Right kidney (tissue), 1 donor: ENCODE measurements at regions not wholly inside any gene's neighbourhood (a gene's known extent, or its start where the extent isn't known, plus 50 kb on each side); places are given as distances from the start of the nearest gene placed in this dataset.

Experiments
- DNase-seq: peaks from one replicate; pipeline ENCODE4 v3.0.0-alpha.2; 2016

- no peak for DNase-seq
Measured at GRCh38 chr18:75529394-75529793, 101.9 kb upstream of the SMIM21 start.

GRCh38 chr18:75527848-75528685 lies 100.6 kb upstream of the SMIM21 start:
- DNase-seq = no peak

GRCh38 chr18:75526038-75526437 lies 98.5 kb upstream of the SMIM21 start:
- no peak for DNase-seq

GRCh38 chr18:75525331-75525730 lies 97.8 kb upstream of the SMIM21 start:
- DNase-seq = no peak

GRCh38 chr18:75524841-75525240 lies 97.3 kb upstream of the SMIM21 start:
- DNase-seq = no peak

GRCh38 chr18:75524181-75524580 lies 96.7 kb upstream of the SMIM21 start:
- no peak for DNase-seq

- no peak for DNase-seq
Measured at GRCh38 chr18:75521816-75522215, 94.3 kb upstream of the SMIM21 start.

- no peak for DNase-seq
Measured at GRCh38 chr18:75518007-75518406, 90.5 kb upstream of the SMIM21 start.

- DNase-seq = no peak
Measured at GRCh38 chr18:75517286-75517685, 89.8 kb upstream of the SMIM21 start.

GRCh38 chr18:75507636-75508035 lies 80.1 kb upstream of the SMIM21 start:
- DNase-seq = no peak

- DNase-seq = no peak
Measured at GRCh38 chr18:75506913-75507312, 79.4 kb upstream of the SMIM21 start.

GRCh38 chr18:75504469-75504868 lies 77.0 kb upstream of the SMIM21 start:
- no peak for DNase-seq

- no peak for DNase-seq
Measured at GRCh38 chr18:75503615-75504014, 76.1 kb upstream of the SMIM21 start.

- no peak for DNase-seq
Measured at GRCh38 chr18:75502286-75502685, 74.8 kb upstream of the SMIM21 start.

GRCh38 chr18:75500545-75500944 lies 73.0 kb upstream of the SMIM21 start:
- no peak for DNase-seq

- no peak for DNase-seq
Measured at GRCh38 chr18:75497576-75498235, 70.2 kb upstream of the SMIM21 start.

- DNase-seq = no peak
Measured at GRCh38 chr18:75496151-75496550, 68.6 kb upstream of the SMIM21 start.

- no peak for DNase-seq
Measured at GRCh38 chr18:75492852-75493251, 65.3 kb upstream of the SMIM21 start.

- DNase-seq = no peak
Measured at GRCh38 chr18:75491361-75491760, 63.9 kb upstream of the SMIM21 start.

GRCh38 chr18:75489493-75490190 lies 62.1 kb upstream of the SMIM21 start:
- no peak for DNase-seq

- DNase-seq = no peak
Measured at GRCh38 chr18:75483662-75484061, 56.2 kb upstream of the SMIM21 start.

- no peak for DNase-seq
Measured at GRCh38 chr18:75482880-75483279, 55.4 kb upstream of the SMIM21 start.

GRCh38 chr18:75480487-75480886 lies 53.0 kb upstream of the SMIM21 start:
- no peak for DNase-seq
